OCI-LY3 (cell line): ENCODE measurements at regions not wholly inside any gene's neighbourhood (a gene's known extent, or its start where the extent isn't known, plus 50 kb on each side); places are given as distances from the start of the nearest gene placed in this dataset.

Source experiments
- H2AFZ ChIP-seq: fragments of 200-600, 300-600 bp; shearing (Covaris generic); 2 replicates; pipeline ENCODE4 v1.6.0; 2014; ENCODE audit warnings: antibody characterized with exemption, low read depth, low read length
- H3K27ac ChIP-seq: fragments of 200-600, 300-600 bp; sonication (generic); 2 replicates; pipeline ENCODE4 v1.5.1; 2014; ENCODE audit warnings: mild to moderate bottlenecking, low read length, moderate library complexity, mixed read lengths
- H3K27me3 ChIP-seq: fragments of 200-600, 300-600 bp; sonication (generic); 2 replicates; pipeline ENCODE4 v1.6.1; 2014; ENCODE audit warnings: low read depth, low read length, mixed read lengths
- H3K36me3 ChIP-seq: fragments of 200-600, 300-600 bp; sonication (generic); replicated peaks from 2 replicates; pipeline ENCODE3; 2014; ENCODE audit warnings: low read depth, low read length, mixed read lengths
- H3K4me1 ChIP-seq: fragments of 300-600, 200-600 bp; sonication (generic); 2 replicates; pipeline ENCODE4 v1.6.1; 2014; ENCODE audit warnings: low read length, mixed read lengths
- H3K4me2 ChIP-seq: fragments of 200-600, 300-600 bp; sonication (generic); 2 replicates; pipeline ENCODE4 v1.6.1; 2014; ENCODE audit warnings: low read length, mixed read lengths
- H3K4me3 ChIP-seq: fragments of 300-600, 200-600 bp; sonication (generic); 2 replicates; pipeline ENCODE4 v1.5.1; 2014; ENCODE audit warnings: antibody characterized with exemption, mild to moderate bottlenecking, low read length, moderate library complexity
- H3K79me2 ChIP-seq: fragments of 300-600, 200-600 bp; shearing (Covaris generic); 2 replicates; pipeline ENCODE4 v1.6.1; 2014; ENCODE audit warnings: mild to moderate bottlenecking, low read length, mixed read lengths
- H3K9ac ChIP-seq: fragments of 300-600, 200-600 bp; shearing (Covaris generic); 2 replicates; pipeline ENCODE4 v1.6.0; 2014; ENCODE audit warnings: mild to moderate bottlenecking, low read length, moderate library complexity
- H3K9me3 ChIP-seq: fragments of 200-600, 300-600 bp; shearing (Covaris generic); 2 replicates; pipeline ENCODE4 v1.6.1; 2014; ENCODE audit warnings: low read length, mixed read lengths; ENCODE audit not compliant: insufficient read depth
- H4K20me1 ChIP-seq: fragments of 200-600, 300-600 bp; sonication (generic); 2 replicates; pipeline ENCODE4 v1.6.1; 2016; ENCODE audit warnings: low read length, mixed read lengths; ENCODE audit not compliant: insufficient read depth
- EZH2phosphoT487 ChIP-seq: fragments of 200-600 bp; shearing (Covaris generic); IDR thresholded peaks from 2 replicates; pipeline ENCODE4 v1.6.1; 2018; ENCODE audit warnings: antibody characterized with exemption, mixed run types, low read depth
- TF ChIP-seq, protein P1 (sequence below): fragments of 200-600, 300-600 bp; sonication (generic); IDR thresholded peaks from 2 replicates; pipeline ENCODE4 v1.5.1; 2014; ENCODE audit warnings: antibody characterized with exemption, low read length, low read depth

DNA sequence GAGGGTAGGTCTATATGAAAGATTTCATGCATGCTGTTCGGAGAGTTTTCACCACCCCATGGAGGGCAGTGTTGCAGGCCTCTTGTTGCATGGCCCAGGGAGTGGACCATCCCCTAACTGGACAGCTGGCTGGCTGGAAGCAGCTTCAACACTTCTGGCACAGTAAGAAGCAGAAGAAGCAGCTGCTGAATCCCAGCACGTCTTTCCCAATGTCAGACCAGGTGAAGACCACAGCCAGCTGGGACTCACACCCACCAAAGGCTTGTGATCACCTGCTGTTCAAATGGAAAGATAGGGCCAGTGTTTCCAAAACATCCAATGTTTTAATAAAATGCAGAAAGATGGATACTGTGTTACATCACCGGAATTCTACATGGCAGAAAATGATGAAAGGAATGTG is 1423.6 kb downstream of the AACS start:
- Histone ChIP-seq H3K9me3 (no peaks in the 10 kb centered on the region), H3K79me2 (no peaks in the 10 kb centered on the region), H3K4me1 (no peaks in the 10 kb centered on the region), H3K27ac (no peak overlapping the region), H3K36me3 (no peaks in the 10 kb centered on the region), H3K4me3 (no peak overlapping the region), H3K4me2 (no peak overlapping the region), H3K27me3 (no peaks in the 10 kb centered on the region), H2AFZ (no peak overlapping the region), H4K20me1 (no peaks in the 10 kb centered on the region), H3K9ac (no peak overlapping the region)
- TF ChIP-seq EZH2phosphoT487, result no peak
- TF ChIP-seq, protein P1, sequence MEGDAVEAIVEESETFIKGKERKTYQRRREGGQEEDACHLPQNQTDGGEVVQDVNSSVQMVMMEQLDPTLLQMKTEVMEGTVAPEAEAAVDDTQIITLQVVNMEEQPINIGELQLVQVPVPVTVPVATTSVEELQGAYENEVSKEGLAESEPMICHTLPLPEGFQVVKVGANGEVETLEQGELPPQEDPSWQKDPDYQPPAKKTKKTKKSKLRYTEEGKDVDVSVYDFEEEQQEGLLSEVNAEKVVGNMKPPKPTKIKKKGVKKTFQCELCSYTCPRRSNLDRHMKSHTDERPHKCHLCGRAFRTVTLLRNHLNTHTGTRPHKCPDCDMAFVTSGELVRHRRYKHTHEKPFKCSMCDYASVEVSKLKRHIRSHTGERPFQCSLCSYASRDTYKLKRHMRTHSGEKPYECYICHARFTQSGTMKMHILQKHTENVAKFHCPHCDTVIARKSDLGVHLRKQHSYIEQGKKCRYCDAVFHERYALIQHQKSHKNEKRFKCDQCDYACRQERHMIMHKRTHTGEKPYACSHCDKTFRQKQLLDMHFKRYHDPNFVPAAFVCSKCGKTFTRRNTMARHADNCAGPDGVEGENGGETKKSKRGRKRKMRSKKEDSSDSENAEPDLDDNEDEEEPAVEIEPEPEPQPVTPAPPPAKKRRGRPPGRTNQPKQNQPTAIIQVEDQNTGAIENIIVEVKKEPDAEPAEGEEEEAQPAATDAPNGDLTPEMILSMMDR, result no peak

DNA sequence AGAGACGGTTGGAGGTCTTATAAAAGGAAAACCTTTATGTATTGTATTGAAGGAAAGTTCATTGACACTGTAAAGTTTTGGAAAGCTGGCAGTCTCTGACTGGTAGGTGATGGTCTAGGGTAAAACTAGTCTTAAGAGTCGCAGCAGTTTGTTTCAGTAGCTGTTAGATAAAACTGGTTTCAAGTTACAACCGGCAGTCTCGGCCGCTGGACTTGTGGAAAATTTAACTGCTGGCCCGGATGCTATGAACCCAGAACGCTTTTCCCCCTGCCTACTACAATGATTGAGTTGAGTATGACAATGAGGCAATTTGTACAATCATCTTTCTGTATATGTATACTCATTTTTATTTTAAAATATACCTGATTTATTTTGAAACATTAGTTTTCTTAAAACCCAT is 1426.9 kb downstream of the AACS start:
- Histone ChIP-seq H3K36me3 (no peaks in the 10 kb centered on the region), H3K79me2 (no peaks in the 10 kb centered on the region), H4K20me1 (no peaks in the 10 kb centered on the region), H3K27me3 (no peaks in the 10 kb centered on the region), H3K9ac (no peak overlapping the region), H3K4me2 (no peak overlapping the region), H3K4me1 (no peaks in the 10 kb centered on the region), H3K27ac (no peak overlapping the region), H3K9me3 (no peaks in the 10 kb centered on the region), H2AFZ (no peak overlapping the region), H3K4me3 (no peak overlapping the region)
- no peak for TF ChIP-seq EZH2phosphoT487
- TF ChIP-seq, protein P1, result no peak

- Histone ChIP-seq H4K20me1 (no peaks in the 10 kb centered on the region), H3K27ac (no peak overlapping the region), H3K9me3 (no peaks in the 10 kb centered on the region), H2AFZ (no peak overlapping the region), H3K79me2 (no peaks in the 10 kb centered on the region), H3K27me3 (no peaks in the 10 kb centered on the region), H3K4me3 (no peak overlapping the region), H3K36me3 (no peaks in the 10 kb centered on the region), H3K9ac (no peak overlapping the region), H3K4me1 (no peaks in the 10 kb centered on the region), H3K4me2 (no peak overlapping the region)
- TF ChIP-seq, protein P1, result no peak
- no peak for TF ChIP-seq EZH2phosphoT487
These were observed 1428.3 kb downstream of the AACS start for GRCh38 chr12:126493366-126494108.

DNA sequence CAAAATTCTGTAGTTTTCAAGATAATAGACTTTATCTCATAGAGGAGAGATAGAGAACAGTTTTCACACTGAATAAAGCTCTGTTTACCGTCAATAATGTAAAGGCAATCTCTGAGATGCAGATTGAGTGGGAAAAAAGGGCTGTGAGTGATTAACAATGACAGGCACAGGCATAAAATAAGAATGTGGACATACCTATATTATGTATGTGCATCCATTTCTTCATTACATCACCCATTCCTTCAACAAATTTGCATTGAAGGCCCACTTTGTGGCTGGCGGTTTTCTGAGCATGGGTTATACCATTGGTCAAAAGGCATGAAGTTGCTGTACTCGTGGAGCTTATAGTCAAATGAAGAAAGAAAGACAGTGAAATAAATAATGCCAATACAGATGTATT is 1431.0 kb downstream of the AACS start:
- no peaks in the 10 kb centered on the region for H4K20me1 ChIP-seq
- no peak overlapping the region for H3K4me3 ChIP-seq
- no peaks in the 10 kb centered on the region for H3K4me1 ChIP-seq
- no peaks in the 10 kb centered on the region for H3K27me3 ChIP-seq
- no peak overlapping the region for H3K4me2 ChIP-seq
- H3K79me2 ChIP-seq, result no peaks in the 10 kb centered on the region
- H3K36me3 ChIP-seq, result no peaks in the 10 kb centered on the region
- H2AFZ ChIP-seq, result no peak overlapping the region
- H3K9ac ChIP-seq, result no peak overlapping the region
- H3K9me3 ChIP-seq, result no peaks in the 10 kb centered on the region
- TF ChIP-seq, protein P1, result no peak
- TF ChIP-seq EZH2phosphoT487, result no peak
- no peak overlapping the region for H3K27ac ChIP-seq
